ENCODE measurements at regions not wholly inside any gene's neighbourhood (a gene's known extent, or its start where the extent isn't known, plus 50 kb on each side); places are given as distances from the start of the nearest gene placed in this dataset.

- Histone ChIP-seq H4K20me1 (ENCODE audit: insufficient read depth, low read length, poor library complexity, severe bottlenecking) (no peaks in the 10 kb centered on the region), H3K4me3 (ENCODE audit: low read length, poor library complexity, severe bottlenecking) (no peak overlapping the region), H3F3A (ENCODE audit: low read depth) (no peaks in the 10 kb centered on the region), H2AFZ (ENCODE audit: low read length) (no peak overlapping the region), H3K9me3 (ENCODE audit: insufficient read depth, low read depth, low read length) (no peaks in the 10 kb centered on the region), H3K79me2 (ENCODE audit: insufficient read depth, low read length) (no peaks in the 10 kb centered on the region), H3K4me2 (ENCODE audit: low read depth, low read length, poor library complexity, severe bottlenecking) (no peak overlapping the region), H3K9ac (ENCODE audit: low read depth, low read length, poor library complexity, severe bottlenecking) (no peak overlapping the region), H3K9me2 (replicated peaks; ENCODE audit: low read depth, low read length) (no peaks in the 10 kb centered on the region), H3K27me3 (ENCODE audit: insufficient read depth, low read length, poor library complexity, severe bottlenecking) (no peaks in the 10 kb centered on the region), H3K36me3 (ENCODE audit: insufficient read depth, low read length) (no peaks in the 10 kb centered on the region), H3K4me1 (ENCODE audit: insufficient read depth, low read length, poor library complexity, severe bottlenecking) (no peaks in the 10 kb centered on the region)
- TF ChIP-seq EZH2phosphoT487 (IDR thresholded peaks at IDR 0.05; ENCODE audit: borderline replicate concordance), result no peak
- TF ChIP-seq CTCF (conservative IDR thresholded peaks at IDR 0.05; ENCODE audit: low read length), result no peak
Measured at GRCh38 chr2:228774548-228774947, 496.5 kb downstream of the PID1 start.

GRCh38 chr2:228771774-228772173 is 499.3 kb downstream of the PID1 start:
- H3F3A ChIP-seq (ENCODE audit: low read depth), result no peaks in the 10 kb centered on the region
- H3K4me1 ChIP-seq (ENCODE audit: insufficient read depth, low read length, poor library complexity, severe bottlenecking), result no peaks in the 10 kb centered on the region
- H3K4me2 ChIP-seq (ENCODE audit: low read depth, low read length, poor library complexity, severe bottlenecking), result no peak overlapping the region
- no peak overlapping the region for H2AFZ ChIP-seq (ENCODE audit: low read length)
- no peaks in the 10 kb centered on the region for H3K9me2 ChIP-seq (replicated peaks; ENCODE audit: low read depth, low read length)
- H3K4me3 ChIP-seq (ENCODE audit: low read length, poor library complexity, severe bottlenecking), result no peak overlapping the region
- no peaks in the 10 kb centered on the region for H3K27me3 ChIP-seq (ENCODE audit: insufficient read depth, low read length, poor library complexity, severe bottlenecking)
- no peaks in the 10 kb centered on the region for H3K79me2 ChIP-seq (ENCODE audit: insufficient read depth, low read length)
- no peak overlapping the region for H3K9ac ChIP-seq (ENCODE audit: low read depth, low read length, poor library complexity, severe bottlenecking)
- H3K9me3 ChIP-seq (ENCODE audit: insufficient read depth, low read depth, low read length), result no peaks in the 10 kb centered on the region
- H4K20me1 ChIP-seq (ENCODE audit: insufficient read depth, low read length, poor library complexity, severe bottlenecking), result no peaks in the 10 kb centered on the region
- TF ChIP-seq CTCF (conservative IDR thresholded peaks at IDR 0.05; ENCODE audit: low read length), result no peak
- no peak for TF ChIP-seq EZH2phosphoT487 (IDR thresholded peaks at IDR 0.05; ENCODE audit: borderline replicate concordance)
- no peaks in the 10 kb centered on the region for H3K36me3 ChIP-seq (ENCODE audit: insufficient read depth, low read length)

- no peaks in the 10 kb centered on the region for H3K79me2 ChIP-seq (ENCODE audit: insufficient read depth, low read length)
- H3F3A ChIP-seq (ENCODE audit: low read depth), result no peaks in the 10 kb centered on the region
- no peak overlapping the region for H2AFZ ChIP-seq (ENCODE audit: low read length)
- no peaks in the 10 kb centered on the region for H3K4me1 ChIP-seq (ENCODE audit: insufficient read depth, low read length, poor library complexity, severe bottlenecking)
- H3K9ac ChIP-seq (ENCODE audit: low read depth, low read length, poor library complexity, severe bottlenecking), result no peak overlapping the region
- H3K9me3 ChIP-seq (ENCODE audit: insufficient read depth, low read depth, low read length), result no peaks in the 10 kb centered on the region
- H3K9me2 ChIP-seq (replicated peaks; ENCODE audit: low read depth, low read length), result no peaks in the 10 kb centered on the region
- H3K27me3 ChIP-seq (ENCODE audit: insufficient read depth, low read length, poor library complexity, severe bottlenecking), result no peaks in the 10 kb centered on the region
- no peak overlapping the region for H3K4me2 ChIP-seq (ENCODE audit: low read depth, low read length, poor library complexity, severe bottlenecking)
- no peak overlapping the region for H3K4me3 ChIP-seq (ENCODE audit: low read length, poor library complexity, severe bottlenecking)
- TF ChIP-seq CTCF (conservative IDR thresholded peaks at IDR 0.05; ENCODE audit: low read length) (no peak), EZH2phosphoT487 (IDR thresholded peaks at IDR 0.05; ENCODE audit: borderline replicate concordance) (no peak)
- H3K36me3 ChIP-seq (ENCODE audit: insufficient read depth, low read length), result no peaks in the 10 kb centered on the region
- H4K20me1 ChIP-seq (ENCODE audit: insufficient read depth, low read length, poor library complexity, severe bottlenecking), result no peaks in the 10 kb centered on the region
Measured at GRCh38 chr2:228771315-228771714, 499.8 kb downstream of the PID1 start.

All from Loucy (cell line).